HG03103 (cell line): ENCODE measurements at regions not wholly inside any gene's neighbourhood (a gene's known extent, or its start where the extent isn't known, plus 50 kb on each side); places are given as distances from the start of the nearest gene placed in this dataset.

ENCODE experiments used
- ATAC-seq: cut with Tn5 transposase; IDR thresholded peaks from one replicate; pipeline ENCODE4 v1.9.1; 2021; ENCODE audit warnings: low read depth; ENCODE audit not compliant: unreplicated experiment

- no peak for ATAC-seq
Observed at GRCh38 chr3:168909260-168909659, 754.3 kb downstream of the MECOM start.

GRCh38 chr3:168895419-168895818 lies 768.1 kb downstream of the MECOM start:
- no peak for ATAC-seq

GRCh38 chr3:168894214-168894613 lies 769.3 kb downstream of the MECOM start:
- no peak for ATAC-seq

- no peak for ATAC-seq
Observed at GRCh38 chr3:168889666-168890065, 773.8 kb downstream of the MECOM start.

- no peak for ATAC-seq
Observed at GRCh38 chr3:168888781-168889180, 774.7 kb downstream of the MECOM start.

GRCh38 chr3:168885028-168885427 lies 778.5 kb downstream of the MECOM start:
- ATAC-seq, result no peak

GRCh38 chr3:168884353-168884903 lies 779.1 kb downstream of the MECOM start:
- ATAC-seq, result no peak

- ATAC-seq, result no peak
Observed at GRCh38 chr3:168883145-168883544, 780.4 kb downstream of the MECOM start.

- no peak for ATAC-seq
Observed at GRCh38 chr3:168881804-168882203, 781.7 kb downstream of the MECOM start.

- ATAC-seq, result no peak
Observed at GRCh38 chr3:168878655-168879054, 782.9 kb upstream of the GOLIM4 start.

- no peak for ATAC-seq
Observed at GRCh38 chr3:168877899-168878298, 782.2 kb upstream of the GOLIM4 start.

GRCh38 chr3:168876346-168877035 lies 780.8 kb upstream of the GOLIM4 start:
- no peak for ATAC-seq

GRCh38 chr3:168872826-168873225 lies 777.1 kb upstream of the GOLIM4 start:
- no peak for ATAC-seq

- no peak for ATAC-seq
Observed at GRCh38 chr3:168870892-168871291, 775.2 kb upstream of the GOLIM4 start.

- ATAC-seq, result no peak
Observed at GRCh38 chr3:168865022-168865551, 769.4 kb upstream of the GOLIM4 start.

- ATAC-seq, result no peak
Observed at GRCh38 chr3:168864107-168865021, 768.6 kb upstream of the GOLIM4 start.

GRCh38 chr3:168863561-168863960 lies 767.8 kb upstream of the GOLIM4 start:
- no peak for ATAC-seq

- ATAC-seq, result no peak
Observed at GRCh38 chr3:168862466-168862865, 766.7 kb upstream of the GOLIM4 start.

GRCh38 chr3:168860592-168860991 lies 764.9 kb upstream of the GOLIM4 start:
- no peak for ATAC-seq

- no peak for ATAC-seq
Observed at GRCh38 chr3:168860028-168860427, 764.3 kb upstream of the GOLIM4 start.

GRCh38 chr3:168859574-168859973 lies 763.9 kb upstream of the GOLIM4 start:
- ATAC-seq, result no peak
